ENCODE measurements at regions not wholly inside any gene's neighbourhood (a gene's known extent, or its start where the extent isn't known, plus 50 kb on each side); places are given as distances from the start of the nearest gene placed in this dataset.

DNA sequence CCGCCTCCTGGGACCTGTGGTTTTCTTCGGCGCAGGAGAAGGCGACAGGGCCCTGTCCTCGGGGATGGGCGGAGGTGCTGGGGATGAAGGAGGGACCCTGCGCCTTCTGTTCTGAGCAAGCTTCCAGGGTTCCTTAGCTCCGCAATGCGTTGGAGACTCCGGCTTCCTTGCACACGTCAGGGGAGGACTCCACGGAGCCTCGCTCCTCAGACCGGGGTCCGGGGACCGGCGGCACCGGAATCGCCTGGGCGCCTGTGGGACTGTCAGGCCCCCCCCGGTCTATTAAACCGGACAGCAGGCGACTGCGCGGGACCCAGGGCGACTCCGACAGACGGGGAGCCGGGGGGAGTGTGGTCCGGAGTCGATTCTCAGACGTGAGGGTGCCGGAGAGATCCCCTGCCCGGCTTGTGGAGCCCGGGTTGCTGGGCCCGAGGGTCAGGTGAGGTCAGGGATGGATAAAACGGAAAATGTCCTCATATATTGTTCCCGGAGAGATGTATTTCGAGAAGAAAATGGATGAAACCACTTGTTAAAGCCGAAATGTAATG lies 227.4 kb downstream of the TEX29 start:
- no peak for TF ChIP-seq POLR2AphosphoS5 (IDR thresholded peaks at IDR 0.05)
- TF ChIP-seq POLR2A (IDR thresholded peaks at IDR 0.05): no peak

Data from spleen (tissue), 3 donors.